ENCODE measurements at regions not wholly inside any gene's neighbourhood (a gene's known extent, or its start where the extent isn't known, plus 50 kb on each side); places are given as distances from the start of the nearest gene placed in this dataset.

DNA sequence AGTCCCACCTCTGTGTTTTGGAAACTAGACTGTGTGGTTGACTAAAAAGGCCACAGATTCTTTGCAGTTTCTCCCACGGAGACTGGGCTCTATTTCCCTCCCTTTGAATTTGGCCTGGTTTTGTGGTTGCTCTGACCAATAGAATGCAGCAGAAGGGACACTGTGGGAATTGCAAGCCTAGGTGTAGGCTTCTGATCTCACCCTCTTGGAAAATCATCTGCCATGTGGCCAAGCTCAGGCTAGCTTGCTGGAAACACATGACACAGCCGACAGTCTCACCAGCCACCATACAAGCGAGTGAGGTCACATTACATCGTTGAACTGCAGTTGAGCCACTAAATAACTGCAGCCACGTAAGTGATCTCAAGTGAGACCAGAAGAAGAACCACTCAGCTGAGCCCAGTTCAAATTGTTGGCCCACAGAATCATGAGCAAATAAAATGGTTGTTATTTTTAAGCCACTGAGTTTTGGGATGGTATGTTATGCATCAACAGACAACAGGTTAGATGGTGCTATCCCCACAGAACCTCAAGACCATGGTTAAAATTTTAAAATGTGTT is 319.1 kb upstream of the MEX3C start:
- Histone ChIP-seq H3K9ac (ENCODE audit: insufficient read depth in 1 of 2, low read depth in 2 of 2, low read length in 2 of 2) (no peak overlapping the region), H3K79me2 (ENCODE audit: control insufficient read depth, insufficient read depth, low read length) (no peaks in the 10 kb centered on the region), H4K20me1 (replicated peaks; ENCODE audit: control insufficient read depth, insufficient read depth, low read length) (no peaks in the 10 kb centered on the region), H3K9me3 (replicated peaks; ENCODE audit: control insufficient read depth, insufficient read depth, low read depth, low read length) (no peaks in the 10 kb centered on the region), H2AFZ (ENCODE audit: low read depth, low read length) (no peak overlapping the region), H3K27ac (ENCODE audit: extremely low read depth, low read depth, low read length) (no peak overlapping the region), H3K4me3 (no peak overlapping the region), H3K27me3 (ENCODE audit: control insufficient read depth in 2 of 2, insufficient read depth in 2 of 2, low read length in 2 of 2) (no peaks in the 10 kb centered on the region), H3K4me1 (replicated peaks in 1 of 2; ENCODE audit: control insufficient read depth in 2 of 2, insufficient read depth in 2 of 2, low read length in 2 of 2) (no peaks in the 10 kb centered on the region), H3K4me2 (ENCODE audit: insufficient read depth, low read length) (no peak overlapping the region), H3K9me1 (ENCODE audit: control insufficient read depth, insufficient read depth, low read length) (no peaks in the 10 kb centered on the region), H3K36me3 (ENCODE audit: control insufficient read depth, insufficient read depth, low read length) (no peaks in the 10 kb centered on the region)
- POLR2A ChIA-PET, result no interaction called here
- FAIRE-seq (no peak), ATAC-seq (no peak), DNase-seq (ENCODE audit: extremely low read depth in 1 of 4, low spot score in 3 of 4) (no peak)
- BruUV-seq (replicated peaks), result no TSS peak
- CTCF ChIA-PET (ENCODE audit: low intra/inter-chr PET ratio), result no interaction called here
- intact Hi-C loops (cut with micrococcal nuclease), result no loop called here
- TF ChIP-seq, protein P1, sequence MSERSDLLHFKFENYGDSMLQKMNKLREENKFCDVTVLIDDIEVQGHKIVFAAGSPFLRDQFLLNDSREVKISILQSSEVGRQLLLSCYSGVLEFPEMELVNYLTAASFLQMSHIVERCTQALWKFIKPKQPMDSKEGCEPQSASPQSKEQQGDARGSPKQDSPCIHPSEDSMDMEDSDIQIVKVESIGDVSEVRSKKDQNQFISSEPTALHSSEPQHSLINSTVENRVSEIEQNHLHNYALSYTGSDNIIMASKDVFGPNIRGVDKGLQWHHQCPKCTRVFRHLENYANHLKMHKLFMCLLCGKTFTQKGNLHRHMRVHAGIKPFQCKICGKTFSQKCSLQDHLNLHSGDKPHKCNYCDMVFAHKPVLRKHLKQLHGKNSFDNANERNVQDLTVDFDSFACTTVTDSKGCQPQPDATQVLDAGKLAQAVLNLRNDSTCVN (CRISPR knock-in tag; IDR thresholded peaks at IDR 0.05), result no peak
- TF ChIP-seq, protein P2, sequence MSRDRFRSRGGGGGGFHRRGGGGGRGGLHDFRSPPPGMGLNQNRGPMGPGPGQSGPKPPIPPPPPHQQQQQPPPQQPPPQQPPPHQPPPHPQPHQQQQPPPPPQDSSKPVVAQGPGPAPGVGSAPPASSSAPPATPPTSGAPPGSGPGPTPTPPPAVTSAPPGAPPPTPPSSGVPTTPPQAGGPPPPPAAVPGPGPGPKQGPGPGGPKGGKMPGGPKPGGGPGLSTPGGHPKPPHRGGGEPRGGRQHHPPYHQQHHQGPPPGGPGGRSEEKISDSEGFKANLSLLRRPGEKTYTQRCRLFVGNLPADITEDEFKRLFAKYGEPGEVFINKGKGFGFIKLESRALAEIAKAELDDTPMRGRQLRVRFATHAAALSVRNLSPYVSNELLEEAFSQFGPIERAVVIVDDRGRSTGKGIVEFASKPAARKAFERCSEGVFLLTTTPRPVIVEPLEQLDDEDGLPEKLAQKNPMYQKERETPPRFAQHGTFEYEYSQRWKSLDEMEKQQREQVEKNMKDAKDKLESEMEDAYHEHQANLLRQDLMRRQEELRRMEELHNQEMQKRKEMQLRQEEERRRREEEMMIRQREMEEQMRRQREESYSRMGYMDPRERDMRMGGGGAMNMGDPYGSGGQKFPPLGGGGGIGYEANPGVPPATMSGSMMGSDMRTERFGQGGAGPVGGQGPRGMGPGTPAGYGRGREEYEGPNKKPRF (IDR thresholded peaks at IDR 0.05; ENCODE audit: low read depth, low read length), result no peak
- TF ChIP-seq ZKSCAN3 (CRISPR knock-in tag; IDR thresholded peaks at IDR 0.05) (no peak), RBBP5 (IDR thresholded peaks at IDR 0.05; ENCODE audit: borderline replicate concordance, insufficient read depth, low read length, poor library complexity, severe bottlenecking) (no peak), NFIC (IDR thresholded peaks at IDR 0.05) (no peak), KLF13 (tag; IDR thresholded peaks at IDR 0.05; ENCODE audit: borderline replicate concordance, low read depth) (no peak), ZNF77 (CRISPR knock-in tag; IDR thresholded peaks at IDR 0.05) (no peak), POLR3A (IDR thresholded peaks at IDR 0.05; ENCODE audit: borderline replicate concordance, extremely low read depth, insufficient read depth, insufficient read length) (no peak), CHCHD3 (CRISPR knock-in tag; IDR thresholded peaks at IDR 0.05) (no peak), SIX5 (IDR thresholded peaks at IDR 0.05; ENCODE audit: borderline replicate concordance in 1 of 2, insufficient read depth in 1 of 2, low read depth in 1 of 2, low read length in 2 of 2) (no peak), SREBF1 (IDR thresholded peaks at IDR 0.05; ENCODE audit: borderline replicate concordance, low read depth, low read length) (no peak)
- TF ChIP-seq, protein P3, sequence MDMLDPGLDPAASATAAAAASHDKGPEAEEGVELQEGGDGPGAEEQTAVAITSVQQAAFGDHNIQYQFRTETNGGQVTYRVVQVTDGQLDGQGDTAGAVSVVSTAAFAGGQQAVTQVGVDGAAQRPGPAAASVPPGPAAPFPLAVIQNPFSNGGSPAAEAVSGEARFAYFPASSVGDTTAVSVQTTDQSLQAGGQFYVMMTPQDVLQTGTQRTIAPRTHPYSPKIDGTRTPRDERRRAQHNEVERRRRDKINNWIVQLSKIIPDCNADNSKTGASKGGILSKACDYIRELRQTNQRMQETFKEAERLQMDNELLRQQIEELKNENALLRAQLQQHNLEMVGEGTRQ (CRISPR knock-in tag; IDR thresholded peaks at IDR 0.05), result no peak
- 0% methylated on average over 5 of the region's 5 CpGs for WGBS (ENCODE audit: insufficient coverage, low coverage, missing lambda C conversion rate)
- in situ Hi-C loops (cut with MboI), result no loop called here

Measured in K562 (cell line).